ENCODE measurements at regions not wholly inside any gene's neighbourhood (a gene's known extent, or its start where the extent isn't known, plus 50 kb on each side); places are given as distances from the start of the nearest gene placed in this dataset.
"Not testable (repeated sequence)": the region's sequence is repeated elsewhere in the genome, so short reads cannot be mapped to it uniquely, and the experiment has no call there.

- DNase-seq: no peak
- CTCF ChIA-PET: no interaction called here
- Mint-ChIP-seq H3K27ac (no peak overlapping the region), H3K9me3 (ENCODE audit: low read depth) (peaks cover 4% of the 10 kb centered on the region), H3K4me1 (no peaks in the 10 kb centered on the region), H3K36me3 (ENCODE audit: low read depth) (no peaks in the 10 kb centered on the region), H3K4me3 (no peak overlapping the region), H3K27me3 (no peaks in the 10 kb centered on the region)
- no peak for ATAC-seq
- POLR2A ChIA-PET: no interaction called here
- intact Hi-C loops (cut with DNase I, micrococcal nuclease): no loop called here
Measured at GRCh38 chr17:22142091-22142490, 449.8 kb downstream of the KCNJ18 start.

GRCh38 chr17:22145605-22146178, 453.4 kb downstream of the KCNJ18 start:
- intact Hi-C loops (cut with DNase I, micrococcal nuclease): no loop called here
- no peak for DNase-seq
- no peaks in the 10 kb centered on the region for H3K4me1 Mint-ChIP-seq
- no peak for ATAC-seq
- POLR2A ChIA-PET: no interaction called here
- no peaks in the 10 kb centered on the region for H3K27me3 Mint-ChIP-seq
- no peaks in the 10 kb centered on the region for H3K36me3 Mint-ChIP-seq (ENCODE audit: low read depth)
- CTCF ChIA-PET: no interaction called here
- peaks cover 13% of the 10 kb centered on the region for H3K9me3 Mint-ChIP-seq (ENCODE audit: low read depth)
- no peak overlapping the region for H3K27ac Mint-ChIP-seq
- H3K4me3 Mint-ChIP-seq: no peak overlapping the region

GRCh38 chr17:22158364-22158763, 466.0 kb downstream of the KCNJ18 start:
- ChIA-PET POLR2A (no interaction called here), CTCF (no interaction called here)
- H3K4me1 Mint-ChIP-seq: no peaks in the 10 kb centered on the region
- intact Hi-C loops (cut with DNase I, micrococcal nuclease): no loop called here
- no peak overlapping the region for H3K27ac Mint-ChIP-seq
- no peaks in the 10 kb centered on the region for H3K36me3 Mint-ChIP-seq (ENCODE audit: low read depth)
- peaks cover 18% of the 10 kb centered on the region for H3K9me3 Mint-ChIP-seq (ENCODE audit: low read depth)
- DNase-seq (no peak), ATAC-seq (no peak)
- H3K4me3 Mint-ChIP-seq: no peak overlapping the region
- no peaks in the 10 kb centered on the region for H3K27me3 Mint-ChIP-seq

DNA sequence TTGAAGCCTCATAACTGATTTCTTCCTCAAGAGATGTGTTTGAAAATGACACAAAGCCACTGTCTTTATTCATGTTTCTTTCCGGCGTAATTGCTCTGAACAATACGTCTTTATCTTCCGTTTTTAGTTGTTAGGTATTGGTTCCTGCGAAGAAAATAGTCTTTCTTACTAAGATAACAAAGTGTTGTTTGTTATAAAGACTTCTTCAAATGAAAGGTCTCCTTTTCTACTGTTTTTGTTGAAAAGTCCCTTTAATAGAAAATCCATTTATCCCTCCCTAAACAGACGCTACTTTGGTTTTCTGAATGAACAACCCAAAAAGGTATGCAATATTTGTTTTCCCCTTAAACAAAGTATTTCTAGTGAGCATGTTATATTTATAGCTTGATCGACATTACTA, 469.1 kb downstream of the KCNJ18 start:
- H3K36me3 Mint-ChIP-seq (ENCODE audit: low read depth): no peaks in the 10 kb centered on the region
- ChIA-PET CTCF (no interaction called here), POLR2A (no interaction called here)
- DNase-seq: no peak
- intact Hi-C loops (cut with DNase I, micrococcal nuclease): no loop called here
- H3K27ac Mint-ChIP-seq: no peak overlapping the region
- H3K9me3 Mint-ChIP-seq (ENCODE audit: low read depth): peaks cover 6% of the 10 kb centered on the region
- H3K4me1 Mint-ChIP-seq: no peaks in the 10 kb centered on the region
- no peak overlapping the region for H3K4me3 Mint-ChIP-seq
- H3K27me3 Mint-ChIP-seq: no peaks in the 10 kb centered on the region
- no peak for ATAC-seq

DNA sequence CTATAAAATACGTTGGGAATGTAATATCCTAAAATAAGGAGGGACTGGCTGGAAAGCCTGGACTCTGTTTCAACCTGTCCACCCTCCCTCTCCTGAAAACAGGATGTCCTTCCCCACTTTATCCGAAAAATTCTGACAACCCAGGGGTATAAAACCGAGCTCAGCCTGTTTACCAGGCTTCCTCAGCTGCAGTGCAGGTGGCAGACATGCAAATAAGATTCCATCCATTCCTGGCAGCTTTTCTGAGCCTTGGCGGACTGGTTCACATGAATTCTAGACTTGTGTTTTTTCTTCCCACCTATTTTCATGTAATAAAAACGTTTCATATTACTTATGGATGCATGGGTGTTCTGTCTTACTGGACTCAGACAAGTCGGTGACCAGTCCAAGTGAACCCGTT, 479.3 kb downstream of the KCNJ18 start:
- POLR2A ChIA-PET: no interaction called here

DNA sequence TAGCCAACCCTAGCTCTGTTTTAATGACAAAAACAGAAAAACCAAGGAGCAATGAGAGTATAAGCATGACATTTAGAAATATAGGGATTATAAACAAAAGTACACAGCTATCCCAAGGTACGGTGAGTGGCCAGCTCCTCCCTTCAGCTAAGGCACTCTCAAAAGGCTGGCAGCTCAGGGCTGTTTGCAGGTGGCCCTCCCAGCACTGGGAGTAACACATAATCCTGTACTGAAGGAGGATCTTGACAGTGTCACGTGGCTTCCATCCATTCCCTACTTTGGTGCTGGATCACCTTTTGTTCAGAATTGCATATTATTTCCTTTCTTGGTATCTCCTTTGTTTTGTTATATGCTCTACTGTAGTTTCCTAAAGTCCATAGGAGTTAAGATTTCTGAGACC, 500.8 kb downstream of the KCNJ18 start:
- CTCF ChIA-PET: no interaction called here
- H3K9me3 Mint-ChIP-seq (ENCODE audit: low read depth): peaks cover 6% of the 10 kb centered on the region
- intact Hi-C loops (cut with DNase I, micrococcal nuclease): loop anchor here in 1 of 2 experiments (5.0 to 10.0 kb wide), 2 partner anchors 34 to 332 kb away; no protein-coding TSS in a partner anchor

More for the DNA sequence above, 479.3 kb downstream of the KCNJ18 start:
- Mint-ChIP-seq H3K4me3 (no peak overlapping the region), H3K27me3 (no peaks in the 10 kb centered on the region), H3K4me1 (no peaks in the 10 kb centered on the region), H3K9me3 (ENCODE audit: low read depth) (peaks cover 16% of the 10 kb centered on the region), H3K36me3 (ENCODE audit: low read depth) (peaks cover 2% of the 10 kb centered on the region), H3K27ac (no peak overlapping the region)
- ATAC-seq: no peak
- CTCF ChIA-PET: no interaction called here
- intact Hi-C loops (cut with DNase I, micrococcal nuclease): no loop called here
- no peak for DNase-seq

DNA sequence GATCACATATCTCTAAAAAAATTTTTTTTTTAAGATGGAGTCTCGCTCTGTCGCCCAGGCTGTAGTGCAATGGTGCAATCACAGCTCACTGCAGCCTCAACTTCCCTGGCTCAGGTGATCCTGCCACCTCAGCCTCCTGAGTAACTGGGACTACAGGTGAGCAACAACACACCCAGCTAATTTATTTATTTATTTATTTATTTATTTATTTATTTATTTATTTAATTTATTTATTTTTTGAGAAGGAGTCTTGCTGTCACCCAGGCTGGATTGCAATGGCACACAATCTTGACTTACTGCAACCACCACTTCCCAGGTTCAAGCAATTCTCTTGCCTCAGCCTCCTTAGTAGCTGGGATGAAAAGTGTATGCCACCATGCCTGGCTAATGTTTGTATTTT, 507.9 kb downstream of the KCNJ18 start:
- CTCF ChIA-PET: interaction anchor here (0.6 kb wide), 1 partner anchor 10 kb away, joined by 3 read pairs; no protein-coding TSS in a partner anchor
- H3K9me3 Mint-ChIP-seq (ENCODE audit: low read depth): peaks cover 20% of the 10 kb centered on the region
- H3K4me3 Mint-ChIP-seq; ATAC-seq; H3K27ac Mint-ChIP-seq; H3K36me3 Mint-ChIP-seq (ENCODE audit: low read depth); intact Hi-C loops (cut with DNase I, micrococcal nuclease); H3K4me1 Mint-ChIP-seq; H3K27me3 Mint-ChIP-seq; DNase-seq; POLR2A ChIA-PET: not testable (repeated sequence)

More for the DNA sequence above, 500.8 kb downstream of the KCNJ18 start:
- H3K27ac Mint-ChIP-seq: no peak overlapping the region
- POLR2A ChIA-PET: no interaction called here
- H3K27me3 Mint-ChIP-seq: no peaks in the 10 kb centered on the region
- no peaks in the 10 kb centered on the region for H3K36me3 Mint-ChIP-seq (ENCODE audit: low read depth)
- ATAC-seq: no peak
- H3K4me3 Mint-ChIP-seq: no peak overlapping the region
- H3K4me1 Mint-ChIP-seq: no peaks in the 10 kb centered on the region
- no peak for DNase-seq

- no peaks in the 10 kb centered on the region for H3K36me3 Mint-ChIP-seq (ENCODE audit: low read depth)
- H3K9me3 Mint-ChIP-seq (ENCODE audit: low read depth): peaks cover 30% of the 10 kb centered on the region
- no peak overlapping the region for H3K4me3 Mint-ChIP-seq
- intact Hi-C loops (cut with DNase I, micrococcal nuclease): no loop called here
- no peaks in the 10 kb centered on the region for H3K4me1 Mint-ChIP-seq
- no peak for ATAC-seq
- ChIA-PET CTCF (no interaction called here), POLR2A (no interaction called here)
- H3K27ac Mint-ChIP-seq: no peak overlapping the region
- H3K27me3 Mint-ChIP-seq: no peaks in the 10 kb centered on the region
- DNase-seq: no peak
Measured at GRCh38 chr17:22202702-22203101, 510.4 kb downstream of the KCNJ18 start.

GRCh38 chr17:22203208-22203715, 510.9 kb downstream of the KCNJ18 start:
- no peaks in the 10 kb centered on the region for H3K27me3 Mint-ChIP-seq
- intact Hi-C loops (cut with DNase I, micrococcal nuclease): no loop called here
- H3K27ac Mint-ChIP-seq: no peak overlapping the region
- H3K9me3 Mint-ChIP-seq (ENCODE audit: low read depth): peaks cover 30% of the 10 kb centered on the region
- ChIA-PET CTCF (no interaction called here), POLR2A (no interaction called here)
- H3K4me1 Mint-ChIP-seq: no peaks in the 10 kb centered on the region
- DNase-seq: no peak
- H3K36me3 Mint-ChIP-seq (ENCODE audit: low read depth): no peaks in the 10 kb centered on the region
- no peak overlapping the region for H3K4me3 Mint-ChIP-seq
- no peak for ATAC-seq

GRCh38 chr17:22204076-22204475, 511.8 kb downstream of the KCNJ18 start:
- CTCF ChIA-PET; ATAC-seq; H3K27ac Mint-ChIP-seq; H3K4me1 Mint-ChIP-seq; H3K4me3 Mint-ChIP-seq; DNase-seq; intact Hi-C loops (cut with DNase I, micrococcal nuclease); H3K27me3 Mint-ChIP-seq; POLR2A ChIA-PET; H3K36me3 Mint-ChIP-seq (ENCODE audit: low read depth): not testable (repeated sequence)
- H3K9me3 Mint-ChIP-seq (ENCODE audit: low read depth): peaks cover 32% of the 10 kb centered on the region

GRCh38 chr17:22210212-22210611, 517.9 kb downstream of the KCNJ18 start:
- peaks cover 21% of the 10 kb centered on the region for H3K9me3 Mint-ChIP-seq (ENCODE audit: low read depth)
- H3K27ac Mint-ChIP-seq; H3K27me3 Mint-ChIP-seq; H3K36me3 Mint-ChIP-seq (ENCODE audit: low read depth); ATAC-seq; H3K4me1 Mint-ChIP-seq; DNase-seq; POLR2A ChIA-PET; H3K4me3 Mint-ChIP-seq; intact Hi-C loops (cut with DNase I, micrococcal nuclease): not testable (repeated sequence)
- CTCF ChIA-PET: interaction anchor here (0.7 kb wide), 1 partner anchor 10 kb away, joined by 3 read pairs; no protein-coding TSS in a partner anchor

GRCh38 chr17:22213169-22213568, 520.8 kb downstream of the KCNJ18 start:
- H3K27me3 Mint-ChIP-seq; H3K4me1 Mint-ChIP-seq; H3K27ac Mint-ChIP-seq; CTCF ChIA-PET; H3K36me3 Mint-ChIP-seq (ENCODE audit: low read depth); DNase-seq; ATAC-seq; intact Hi-C loops (cut with DNase I, micrococcal nuclease); H3K4me3 Mint-ChIP-seq; POLR2A ChIA-PET: not testable (repeated sequence)
- peaks cover 11% of the 10 kb centered on the region for H3K9me3 Mint-ChIP-seq (ENCODE audit: low read depth)

Data from activated CD4-positive, alpha-beta T cell treated with anti-CD3 and anti-CD28 coated beads for 36 hours (primary cell).